PC-9 (cell line): ENCODE measurements at regions not wholly inside any gene's neighbourhood (a gene's known extent, or its start where the extent isn't known, plus 50 kb on each side); places are given as distances from the start of the nearest gene placed in this dataset.

Experiments used
- CTCF ChIP-seq: fragments of 200-600 bp; sonication (generic); conservative IDR thresholded peaks from 2 replicates; pipeline ENCODE4 v1.6.1; 2017; ENCODE audit warnings: mixed run types, antibody characterized with exemption, mild to moderate bottlenecking, moderate library complexity
- EZH2 ChIP-seq: fragments of 200-600 bp; sonication (generic); IDR thresholded peaks from 2 replicates; pipeline ENCODE4 v1.8.0; 2017; ENCODE audit warnings: antibody characterized with exemption, low read depth

- TF ChIP-seq EZH2 (no peak), CTCF (no peak)
These were observed 89.0 kb upstream of the SERTAD2 start for GRCh38 chr2:64742678-64743077.
